ENCODE measurements at regions not wholly inside any gene's neighbourhood (a gene's known extent, or its start where the extent isn't known, plus 50 kb on each side); places are given as distances from the start of the nearest gene placed in this dataset.

DNA sequence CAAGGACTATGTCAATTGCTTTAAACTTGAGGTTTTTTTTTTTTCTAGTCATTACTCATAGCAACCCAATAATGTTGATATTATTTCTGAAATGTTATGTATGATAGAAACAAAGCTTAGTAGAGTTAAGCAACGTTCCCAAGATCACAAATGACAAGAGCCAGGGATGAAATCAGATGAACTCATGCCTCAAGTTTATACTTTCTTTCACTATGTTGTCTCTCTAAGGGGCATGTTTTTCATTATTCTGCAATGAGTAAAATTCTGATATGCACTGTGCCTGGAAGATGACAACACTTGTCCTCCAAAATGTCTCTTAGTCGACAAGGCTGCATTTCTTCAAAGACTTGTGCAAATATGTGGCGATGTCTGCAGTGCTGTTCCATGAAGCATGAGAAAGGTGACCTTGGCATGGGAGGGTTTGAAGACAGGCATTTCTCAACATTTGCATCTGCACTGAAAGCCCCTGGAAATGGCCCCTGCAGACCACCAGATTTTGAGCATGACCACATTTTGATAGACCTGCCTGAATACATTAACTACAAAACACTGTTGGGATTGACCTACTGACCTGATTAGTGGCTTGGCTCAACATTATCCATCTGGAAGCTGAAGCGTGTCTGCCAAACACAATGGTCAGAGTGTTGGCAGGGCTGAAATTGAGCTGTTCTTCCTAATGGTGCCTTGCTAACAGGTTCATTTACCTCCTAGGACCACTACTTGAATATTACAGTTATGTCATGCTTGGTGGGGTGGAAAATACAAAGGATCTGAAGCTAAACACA, 1027.5 kb downstream of the CDH11 start:
- TF ChIP-seq TEAD4 (IDR thresholded peaks at IDR 0.05) (no peak), TAF1 (IDR thresholded peaks at IDR 0.05; ENCODE audit: low read depth) (no peak), EP300 (IDR thresholded peaks at IDR 0.05; ENCODE audit: borderline replicate concordance) (no peak), ZBTB7A (IDR thresholded peaks at IDR 0.05; ENCODE audit: low read depth) (no peak), NFIC (IDR thresholded peaks at IDR 0.05) (no peak), YY1 (IDR thresholded peaks at IDR 0.05; ENCODE audit: low read depth) (no peak)
- TF ChIP-seq, protein P1, sequence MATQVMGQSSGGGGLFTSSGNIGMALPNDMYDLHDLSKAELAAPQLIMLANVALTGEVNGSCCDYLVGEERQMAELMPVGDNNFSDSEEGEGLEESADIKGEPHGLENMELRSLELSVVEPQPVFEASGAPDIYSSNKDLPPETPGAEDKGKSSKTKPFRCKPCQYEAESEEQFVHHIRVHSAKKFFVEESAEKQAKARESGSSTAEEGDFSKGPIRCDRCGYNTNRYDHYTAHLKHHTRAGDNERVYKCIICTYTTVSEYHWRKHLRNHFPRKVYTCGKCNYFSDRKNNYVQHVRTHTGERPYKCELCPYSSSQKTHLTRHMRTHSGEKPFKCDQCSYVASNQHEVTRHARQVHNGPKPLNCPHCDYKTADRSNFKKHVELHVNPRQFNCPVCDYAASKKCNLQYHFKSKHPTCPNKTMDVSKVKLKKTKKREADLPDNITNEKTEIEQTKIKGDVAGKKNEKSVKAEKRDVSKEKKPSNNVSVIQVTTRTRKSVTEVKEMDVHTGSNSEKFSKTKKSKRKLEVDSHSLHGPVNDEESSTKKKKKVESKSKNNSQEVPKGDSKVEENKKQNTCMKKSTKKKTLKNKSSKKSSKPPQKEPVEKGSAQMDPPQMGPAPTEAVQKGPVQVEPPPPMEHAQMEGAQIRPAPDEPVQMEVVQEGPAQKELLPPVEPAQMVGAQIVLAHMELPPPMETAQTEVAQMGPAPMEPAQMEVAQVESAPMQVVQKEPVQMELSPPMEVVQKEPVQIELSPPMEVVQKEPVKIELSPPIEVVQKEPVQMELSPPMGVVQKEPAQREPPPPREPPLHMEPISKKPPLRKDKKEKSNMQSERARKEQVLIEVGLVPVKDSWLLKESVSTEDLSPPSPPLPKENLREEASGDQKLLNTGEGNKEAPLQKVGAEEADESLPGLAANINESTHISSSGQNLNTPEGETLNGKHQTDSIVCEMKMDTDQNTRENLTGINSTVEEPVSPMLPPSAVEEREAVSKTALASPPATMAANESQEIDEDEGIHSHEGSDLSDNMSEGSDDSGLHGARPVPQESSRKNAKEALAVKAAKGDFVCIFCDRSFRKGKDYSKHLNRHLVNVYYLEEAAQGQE (IDR thresholded peaks at IDR 0.05; ENCODE audit: low read depth) = no peak
- TF ChIP-seq, protein P2, sequence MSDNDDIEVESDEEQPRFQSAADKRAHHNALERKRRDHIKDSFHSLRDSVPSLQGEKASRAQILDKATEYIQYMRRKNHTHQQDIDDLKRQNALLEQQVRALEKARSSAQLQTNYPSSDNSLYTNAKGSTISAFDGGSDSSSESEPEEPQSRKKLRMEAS (IDR thresholded peaks at IDR 0.05) = no peak
